Breast epithelium (tissue), 4 donors: ENCODE measurements at regions not wholly inside any gene's neighbourhood (a gene's known extent, or its start where the extent isn't known, plus 50 kb on each side); places are given as distances from the start of the nearest gene placed in this dataset.
"Not testable (repeated sequence)": the region's sequence is repeated elsewhere in the genome, so short reads cannot be mapped to it uniquely, and the experiment has no call there.

ENCODE experiments used
- DNase-seq, 2 donors: peaks; one replicate each; pipeline ENCODE4 v3.0.0-alpha.2; 2019; ENCODE audit warnings: low spot score in 2 of 2
- H3K27ac ChIP-seq, 2 donors: fragments of 200-600 bp; sonication (generic) in 1 of 2; one replicate each; pipeline ENCODE4 v1.5.1; 2016 to 2019; ENCODE audit warnings: mild to moderate bottlenecking in 1 of 2
- H3K27me3 ChIP-seq, 2 donors: fragments of 200-600 bp; sonication (generic) in 1 of 2; one replicate each; pipeline versions ENCODE4 v1.5.1 to v1.6.0; 2017 to 2019; ENCODE audit warnings: control low read depth in 1 of 2, mild to moderate bottlenecking in 1 of 2
- H3K36me3 ChIP-seq: fragments of 200-600 bp; one replicate; pipeline ENCODE4 v1.5.1; 2019
- H3K4me1 ChIP-seq, 2 donors: fragments of 200-600 bp; sonication (generic); one replicate each; pipeline ENCODE4 v1.5.1; 2016 to 2019; ENCODE audit warnings: control low read depth in 1 of 2
- H3K4me3 ChIP-seq, 3 donors: fragments of 200-600 bp; sonication (generic); 1 replicate in 2 of 3; 2 replicates in 1 of 3; pipeline ENCODE4 v1.5.1; 2016 to 2019; ENCODE audit warnings: mild to moderate bottlenecking in 3 of 3, moderate library complexity in 2 of 3
- H3K9me3 ChIP-seq, 2 donors: fragments of 200-600 bp; sonication (generic) in 1 of 2; one replicate each; pipeline ENCODE4 v1.5.1; 2016 to 2019; ENCODE audit warnings: control low read depth in 1 of 2
- POLR2A ChIP-seq: fragments of 450-650 bp; IDR thresholded peaks from one replicate; pipeline ENCODE4 v1.6.1; 2016; ENCODE audit warnings: antibody characterized with exemption, mild to moderate bottlenecking, moderate library complexity
- POLR2AphosphoS5 ChIP-seq, 3 donors: sonication (generic); formaldehyde crosslinking; IDR thresholded peaks; one replicate each; pipeline ENCODE4 v1.6.1; 2017; ENCODE audit warnings: antibody characterized with exemption in 3 of 3
- intact Hi-C: fragments of 100-400 bp; cut with DNase I; formaldehyde crosslinking; loops from one replicate; pipeline ENCODE4 v1.15.1; 2023; ENCODE audit warnings: low total_unique reads
- TF ChIP-seq, protein P1 (sequence below), 3 donors: fragments of 450-650 bp; IDR thresholded peaks; one replicate each; pipeline ENCODE4 v1.5.1; 2016 to 2017; ENCODE audit warnings: antibody characterized with exemption in 3 of 3, mild to moderate bottlenecking in 3 of 3, moderate library complexity in 3 of 3

DNA sequence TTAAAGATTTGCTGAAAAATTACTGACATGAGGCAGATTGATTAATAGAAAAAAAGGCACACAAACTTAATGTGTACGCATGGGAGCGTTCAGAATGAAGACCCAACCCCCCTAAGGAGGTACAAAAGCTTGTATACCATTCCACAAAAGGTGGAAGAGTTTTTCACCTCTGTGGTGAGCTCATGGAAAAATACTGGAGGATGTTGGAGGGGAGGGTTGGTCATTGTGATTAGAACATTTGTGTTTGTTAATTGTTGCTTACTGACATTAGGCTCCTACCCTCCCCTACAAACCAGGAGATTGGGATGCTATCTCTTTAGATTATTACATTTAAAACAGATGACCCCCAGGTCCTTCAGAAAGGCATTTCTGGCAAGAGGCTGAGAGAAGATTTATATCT is 1973.3 kb downstream of the OLFM4 start:
- H3K27me3 ChIP-seq, result no peaks in the 10 kb centered on the region
- intact Hi-C loops, result no loop called here
- no peaks in the 10 kb centered on the region for H3K4me1 ChIP-seq
- no peak for DNase-seq
- no peak overlapping the region for H3K4me3 ChIP-seq
- no peaks in the 10 kb centered on the region for H3K9me3 ChIP-seq
- H3K27ac ChIP-seq, result no peak overlapping the region
- H3K36me3 ChIP-seq, result no peaks in the 10 kb centered on the region
- TF ChIP-seq, protein P1, sequence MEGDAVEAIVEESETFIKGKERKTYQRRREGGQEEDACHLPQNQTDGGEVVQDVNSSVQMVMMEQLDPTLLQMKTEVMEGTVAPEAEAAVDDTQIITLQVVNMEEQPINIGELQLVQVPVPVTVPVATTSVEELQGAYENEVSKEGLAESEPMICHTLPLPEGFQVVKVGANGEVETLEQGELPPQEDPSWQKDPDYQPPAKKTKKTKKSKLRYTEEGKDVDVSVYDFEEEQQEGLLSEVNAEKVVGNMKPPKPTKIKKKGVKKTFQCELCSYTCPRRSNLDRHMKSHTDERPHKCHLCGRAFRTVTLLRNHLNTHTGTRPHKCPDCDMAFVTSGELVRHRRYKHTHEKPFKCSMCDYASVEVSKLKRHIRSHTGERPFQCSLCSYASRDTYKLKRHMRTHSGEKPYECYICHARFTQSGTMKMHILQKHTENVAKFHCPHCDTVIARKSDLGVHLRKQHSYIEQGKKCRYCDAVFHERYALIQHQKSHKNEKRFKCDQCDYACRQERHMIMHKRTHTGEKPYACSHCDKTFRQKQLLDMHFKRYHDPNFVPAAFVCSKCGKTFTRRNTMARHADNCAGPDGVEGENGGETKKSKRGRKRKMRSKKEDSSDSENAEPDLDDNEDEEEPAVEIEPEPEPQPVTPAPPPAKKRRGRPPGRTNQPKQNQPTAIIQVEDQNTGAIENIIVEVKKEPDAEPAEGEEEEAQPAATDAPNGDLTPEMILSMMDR (IDR thresholded peaks at IDR 0.05), result no peak
- TF ChIP-seq POLR2A, result no peak
- no peak for TF ChIP-seq POLR2AphosphoS5 (IDR thresholded peaks at IDR 0.05)

GRCh38 chr13:55007681-55008080 is 1979.1 kb downstream of the OLFM4 start:
- H3K27me3 ChIP-seq, result no peaks in the 10 kb centered on the region
- intact Hi-C loops, result no loop called here
- TF ChIP-seq POLR2AphosphoS5 (IDR thresholded peaks at IDR 0.05) (no peak), POLR2A (no peak)
- TF ChIP-seq, protein P1 (IDR thresholded peaks at IDR 0.05), result no peak
- no peaks in the 10 kb centered on the region for H3K36me3 ChIP-seq
- H3K9me3 ChIP-seq, result no peaks in the 10 kb centered on the region
- no peak overlapping the region for H3K4me3 ChIP-seq
- no peak for DNase-seq
- H3K27ac ChIP-seq, result no peak overlapping the region
- no peaks in the 10 kb centered on the region for H3K4me1 ChIP-seq

GRCh38 chr13:55013051-55013450 is 1984.4 kb downstream of the OLFM4 start:
- Histone ChIP-seq H3K4me1 (no peaks in the 10 kb centered on the region), H3K9me3 (no peaks in the 10 kb centered on the region), H3K27ac (no peak overlapping the region), H3K36me3 (no peaks in the 10 kb centered on the region), H3K27me3 (no peaks in the 10 kb centered on the region), H3K4me3 (no peak overlapping the region)
- intact Hi-C loops, result no loop called here
- TF ChIP-seq, protein P1 (IDR thresholded peaks at IDR 0.05), result no peak
- TF ChIP-seq POLR2AphosphoS5 (IDR thresholded peaks at IDR 0.05) (no peak), POLR2A (no peak)
- DNase-seq, result no peak

DNA sequence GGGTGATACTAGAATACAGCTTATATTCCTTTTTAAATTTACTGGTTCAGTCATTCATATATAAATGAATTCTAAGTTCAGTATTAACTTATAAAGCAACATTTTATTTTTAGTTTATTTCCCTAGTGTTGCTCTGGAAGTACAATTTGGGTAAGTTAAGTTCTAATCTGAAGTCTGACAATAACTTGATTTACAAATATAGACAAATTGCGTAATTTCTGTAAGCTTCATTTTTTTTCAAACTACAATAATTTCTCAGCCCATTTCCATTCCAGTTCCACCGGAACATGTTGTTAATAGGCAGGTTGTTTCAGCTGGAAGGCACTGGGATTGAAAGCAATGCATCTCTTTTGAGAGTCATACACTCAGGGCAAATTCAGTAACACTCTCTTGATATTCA is 2000.7 kb downstream of the OLFM4 start:
- TF ChIP-seq POLR2AphosphoS5 (IDR thresholded peaks at IDR 0.05) (no peak), POLR2A (no peak)
- TF ChIP-seq, protein P1 (IDR thresholded peaks at IDR 0.05), result no peak
- H3K9me3 ChIP-seq, result peaks cover 0 to 15% of the 10 kb centered on the region in 2 donors
- H3K4me1 ChIP-seq, result no peaks in the 10 kb centered on the region
- H3K27ac ChIP-seq, result no peak overlapping the region
- H3K27me3 ChIP-seq, result no peaks in the 10 kb centered on the region
- H3K4me3 ChIP-seq, result no peak overlapping the region
- DNase-seq, result no peak
- intact Hi-C loops, result no loop called here
- no peaks in the 10 kb centered on the region for H3K36me3 ChIP-seq

- intact Hi-C loops, result no loop called here
- no peaks in the 10 kb centered on the region for H3K9me3 ChIP-seq
- DNase-seq, result no peak
- H3K27me3 ChIP-seq, result no peaks in the 10 kb centered on the region
- H3K36me3 ChIP-seq, result no peaks in the 10 kb centered on the region
- H3K27ac ChIP-seq, result no peak overlapping the region
- H3K4me3 ChIP-seq, result no peak overlapping the region
- H3K4me1 ChIP-seq, result no peaks in the 10 kb centered on the region
- TF ChIP-seq POLR2A (no peak), POLR2AphosphoS5 (IDR thresholded peaks at IDR 0.05) (no peak)
- TF ChIP-seq, protein P1 (IDR thresholded peaks at IDR 0.05), result no peak
Observed at GRCh38 chr13:55038230-55038629, 2009.6 kb downstream of the OLFM4 start.

DNA sequence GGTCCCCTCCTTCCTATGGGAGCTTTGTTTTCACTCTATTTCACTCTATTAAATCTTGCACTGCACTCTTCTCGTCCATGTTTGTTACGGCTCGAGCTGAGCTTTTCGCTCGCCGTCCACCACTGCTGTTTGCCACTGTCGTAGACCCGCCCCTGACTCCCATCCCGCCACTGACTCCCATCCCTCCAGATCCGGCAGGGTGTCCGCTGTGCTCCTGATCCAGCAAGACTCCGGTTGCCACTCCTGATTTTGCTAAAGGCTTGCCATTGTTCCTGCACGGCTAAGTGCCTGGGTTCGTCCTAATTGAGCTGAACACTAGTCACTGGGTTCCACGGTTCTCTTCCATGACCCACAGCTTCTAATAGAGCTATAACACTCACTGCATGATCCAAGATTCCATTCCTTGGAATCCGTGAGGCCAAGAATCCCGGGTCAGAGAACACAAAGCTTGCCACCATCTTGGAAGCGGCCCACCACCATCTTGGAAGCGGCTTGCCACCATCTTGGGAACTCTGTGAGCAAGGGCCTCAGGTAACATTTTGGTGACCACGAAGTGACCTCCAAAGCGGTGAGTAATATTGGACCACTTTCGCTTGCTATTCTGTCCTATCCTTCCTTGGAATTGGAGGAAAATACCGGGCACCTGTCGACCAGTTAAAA is 2025.4 kb downstream of the OLFM4 start:
- H3K4me1 ChIP-seq, H3K36me3 ChIP-seq, H3K27me3 ChIP-seq, intact Hi-C loops, H3K9me3 ChIP-seq, DNase-seq, H3K4me3 ChIP-seq, H3K27ac ChIP-seq: not testable (repeated sequence)

DNA sequence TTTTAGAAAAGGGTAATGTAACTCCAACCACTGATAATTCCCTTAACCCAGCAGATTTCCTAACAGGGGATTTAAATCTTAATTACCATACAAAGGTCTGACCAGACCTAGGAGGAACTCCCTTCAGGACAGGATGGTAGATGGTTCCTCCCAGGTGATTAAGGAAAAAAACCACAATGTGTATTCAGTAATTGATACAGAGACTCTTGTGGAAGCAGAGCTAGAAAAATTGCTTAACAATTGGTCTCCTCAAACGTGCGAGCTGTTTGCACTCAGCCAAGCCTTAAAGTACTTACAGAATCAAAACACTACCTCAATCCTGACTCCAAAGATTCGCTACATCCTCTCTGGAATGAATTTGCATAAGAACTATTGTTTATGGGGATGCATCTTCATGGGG is 2027.1 kb downstream of the OLFM4 start:
- H3K9me3 ChIP-seq, H3K4me1 ChIP-seq, H3K27ac ChIP-seq, DNase-seq, H3K36me3 ChIP-seq, H3K4me3 ChIP-seq, H3K27me3 ChIP-seq, intact Hi-C loops: not testable (repeated sequence)
